VCaP (cell line): ENCODE measurements at regions not wholly inside any gene's neighbourhood (a gene's known extent, or its start where the extent isn't known, plus 50 kb on each side); places are given as distances from the start of the nearest gene placed in this dataset.

ENCODE experiments used
- H3K27ac ChIP-seq: fragments of 450-650 bp; 2 replicates; pipeline ENCODE4 v1.5.1; 2017
- TF ChIP-seq, protein P1 (sequence below): fragments of 450-650 bp; conservative IDR thresholded peaks from 2 replicates; pipeline ENCODE4 v1.5.1; 2017; ENCODE audit warnings: mild to moderate bottlenecking, moderate library complexity

DNA sequence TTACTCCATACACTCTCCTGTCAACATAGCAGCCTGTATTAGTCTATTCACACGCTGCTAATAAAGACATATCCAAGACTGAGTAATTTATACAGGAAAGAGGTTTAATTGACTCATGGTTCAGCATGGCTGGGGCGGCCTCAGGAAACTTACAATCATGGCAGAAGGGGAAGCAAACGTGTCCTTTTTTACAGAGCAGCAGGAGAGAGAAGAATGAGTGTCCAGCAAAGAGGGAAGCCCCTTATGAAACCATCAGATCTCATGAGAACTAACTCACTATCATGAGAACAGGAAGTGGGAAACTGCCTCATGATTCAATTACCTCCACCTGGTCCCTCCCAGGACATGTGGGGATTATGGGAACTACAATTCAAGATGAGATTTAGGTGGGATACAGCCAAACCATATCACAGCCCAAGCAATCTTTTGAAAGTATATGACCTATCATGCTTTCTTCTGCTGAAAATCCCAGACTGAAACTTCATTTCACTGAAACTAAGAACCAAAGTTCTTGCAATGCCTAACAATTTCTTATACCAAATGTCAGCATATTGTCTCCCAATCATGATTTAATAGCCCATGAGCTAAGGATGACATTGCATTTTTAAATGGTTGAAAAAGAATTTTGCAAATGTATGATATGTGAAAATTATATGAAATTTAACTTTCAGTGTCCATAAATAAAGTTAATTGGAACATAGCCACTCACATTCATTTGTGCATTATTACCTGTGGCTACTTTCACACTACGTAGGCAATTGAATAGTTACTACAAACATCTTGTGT, 686.8 kb upstream of the ZEB2 start:
- TF ChIP-seq, protein P1, sequence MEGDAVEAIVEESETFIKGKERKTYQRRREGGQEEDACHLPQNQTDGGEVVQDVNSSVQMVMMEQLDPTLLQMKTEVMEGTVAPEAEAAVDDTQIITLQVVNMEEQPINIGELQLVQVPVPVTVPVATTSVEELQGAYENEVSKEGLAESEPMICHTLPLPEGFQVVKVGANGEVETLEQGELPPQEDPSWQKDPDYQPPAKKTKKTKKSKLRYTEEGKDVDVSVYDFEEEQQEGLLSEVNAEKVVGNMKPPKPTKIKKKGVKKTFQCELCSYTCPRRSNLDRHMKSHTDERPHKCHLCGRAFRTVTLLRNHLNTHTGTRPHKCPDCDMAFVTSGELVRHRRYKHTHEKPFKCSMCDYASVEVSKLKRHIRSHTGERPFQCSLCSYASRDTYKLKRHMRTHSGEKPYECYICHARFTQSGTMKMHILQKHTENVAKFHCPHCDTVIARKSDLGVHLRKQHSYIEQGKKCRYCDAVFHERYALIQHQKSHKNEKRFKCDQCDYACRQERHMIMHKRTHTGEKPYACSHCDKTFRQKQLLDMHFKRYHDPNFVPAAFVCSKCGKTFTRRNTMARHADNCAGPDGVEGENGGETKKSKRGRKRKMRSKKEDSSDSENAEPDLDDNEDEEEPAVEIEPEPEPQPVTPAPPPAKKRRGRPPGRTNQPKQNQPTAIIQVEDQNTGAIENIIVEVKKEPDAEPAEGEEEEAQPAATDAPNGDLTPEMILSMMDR = no peak
- H3K27ac ChIP-seq = no peak overlapping the region

DNA sequence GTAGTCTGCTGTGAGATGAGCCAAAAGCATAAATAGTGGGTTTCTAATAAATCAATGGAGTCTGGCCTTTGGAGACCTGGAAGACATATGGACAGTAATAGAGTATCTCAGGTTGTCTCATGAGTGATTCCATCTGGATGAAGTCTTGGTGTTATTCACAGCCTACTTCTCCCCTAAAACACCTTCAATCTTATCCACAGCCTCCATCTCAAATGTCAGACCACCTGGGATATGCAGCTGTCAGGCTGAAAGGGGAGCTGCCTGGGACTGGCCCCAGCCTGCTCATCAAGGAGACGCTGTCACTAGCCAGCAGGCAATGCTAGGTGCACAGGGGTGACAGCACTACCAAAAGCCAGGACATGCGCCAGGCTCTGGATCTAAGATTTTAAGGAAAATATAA, 684.0 kb upstream of the ZEB2 start:
- no peak overlapping the region for H3K27ac ChIP-seq
- TF ChIP-seq, protein P1 = no peak

DNA sequence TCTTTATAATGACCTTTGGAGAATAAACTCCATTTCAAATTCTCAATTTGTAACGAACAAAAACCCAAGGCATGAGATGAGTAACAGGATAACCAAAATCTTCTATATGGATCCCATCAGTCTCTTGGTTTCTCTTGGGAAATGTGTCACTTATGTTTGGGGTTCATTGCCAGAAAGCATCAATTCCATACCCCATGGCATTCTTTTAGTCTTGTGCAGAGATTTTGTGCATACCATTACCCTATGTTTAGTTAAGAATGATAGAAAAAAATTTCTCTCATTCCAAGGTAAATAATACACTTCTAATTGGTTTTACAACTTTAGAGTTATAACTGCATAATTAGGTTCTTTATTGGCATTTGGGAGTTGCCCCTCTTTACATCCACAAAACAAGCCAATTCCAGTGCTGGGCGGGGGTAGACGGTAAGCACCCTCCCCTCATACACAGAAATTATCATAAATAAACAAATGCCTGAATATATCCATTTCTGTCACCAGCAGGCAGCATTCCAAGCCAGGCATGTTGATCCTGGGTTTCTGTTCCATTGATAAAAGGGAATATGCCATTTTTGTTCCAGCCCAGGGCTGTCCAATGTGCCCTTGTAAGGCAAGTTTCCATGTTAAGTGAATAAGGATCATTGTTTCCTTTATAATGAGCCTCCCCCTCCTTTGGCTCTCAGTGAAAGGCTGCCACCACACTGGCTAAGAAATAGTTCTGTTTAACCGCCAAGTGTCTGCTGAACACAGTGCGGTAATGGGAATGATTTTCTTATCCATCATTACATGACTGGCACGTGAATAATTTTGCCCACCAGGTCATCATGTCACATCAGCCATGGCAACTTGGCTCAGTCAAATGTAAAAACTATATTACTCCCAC, 680.1 kb upstream of the ZEB2 start:
- H3K27ac ChIP-seq = no peak overlapping the region
- TF ChIP-seq, protein P1 = no peak

DNA sequence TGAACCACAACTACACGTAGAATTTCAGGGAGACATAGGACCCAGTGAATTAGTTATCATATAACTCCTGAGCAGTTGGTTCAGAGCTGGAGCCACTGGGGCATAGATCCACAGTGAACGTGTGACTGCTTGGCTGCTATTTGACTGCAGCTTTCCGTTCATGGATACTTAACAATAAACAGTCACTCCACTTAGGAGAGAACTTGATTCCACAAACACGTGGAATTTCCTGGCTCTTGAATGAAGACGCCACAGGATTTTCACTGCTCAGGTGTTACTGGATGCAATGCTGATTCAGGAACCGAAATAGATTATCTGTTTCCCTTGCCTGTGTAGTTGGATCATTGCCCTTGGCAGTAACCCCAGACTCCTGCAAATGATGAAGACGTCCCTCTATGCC, 679.1 kb upstream of the ZEB2 start:
- TF ChIP-seq, protein P1 = no peak
- H3K27ac ChIP-seq = no peak overlapping the region

DNA sequence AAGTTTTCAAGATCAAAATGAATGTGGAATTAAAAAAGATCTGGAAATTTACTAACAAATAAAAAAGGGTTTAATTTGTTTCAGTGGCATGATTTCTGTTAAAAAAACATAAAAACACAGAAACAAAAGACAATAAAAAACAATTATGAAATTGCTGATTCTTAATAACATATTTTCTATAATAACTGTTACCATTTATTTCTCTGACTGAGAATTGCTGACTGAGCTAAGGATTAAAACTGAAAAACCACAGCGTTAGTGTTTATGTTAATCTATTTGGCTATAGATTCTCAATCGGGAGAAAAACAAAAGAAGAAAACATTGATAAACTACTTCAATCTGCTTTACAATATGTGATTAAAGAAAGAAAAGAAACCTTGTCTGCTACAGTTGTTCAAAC, 678.6 kb upstream of the ZEB2 start:
- TF ChIP-seq, protein P1 = no peak

DNA sequence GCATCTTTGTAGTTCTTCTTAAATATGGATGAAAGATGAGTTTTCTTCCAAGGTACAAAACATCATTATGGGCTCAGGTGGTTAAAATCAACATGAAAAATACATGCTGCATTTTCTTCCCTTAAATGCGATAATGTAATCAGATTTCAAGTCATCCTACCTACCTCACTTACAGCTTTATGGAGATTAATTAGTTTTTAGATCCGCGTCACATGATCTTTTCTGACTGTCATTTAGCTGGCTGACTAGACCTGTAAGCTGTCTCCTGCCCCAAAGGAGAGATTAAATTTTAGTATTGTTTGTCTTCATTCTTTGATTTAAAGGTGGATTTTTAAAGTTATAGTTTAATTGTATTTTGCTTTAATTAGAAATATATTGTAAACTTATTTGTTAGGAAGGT, 678.0 kb upstream of the ZEB2 start:
- no peak overlapping the region for H3K27ac ChIP-seq
- TF ChIP-seq, protein P1 = no peak

More for the DNA sequence above, 678.6 kb upstream of the ZEB2 start:
- no peak overlapping the region for H3K27ac ChIP-seq

DNA sequence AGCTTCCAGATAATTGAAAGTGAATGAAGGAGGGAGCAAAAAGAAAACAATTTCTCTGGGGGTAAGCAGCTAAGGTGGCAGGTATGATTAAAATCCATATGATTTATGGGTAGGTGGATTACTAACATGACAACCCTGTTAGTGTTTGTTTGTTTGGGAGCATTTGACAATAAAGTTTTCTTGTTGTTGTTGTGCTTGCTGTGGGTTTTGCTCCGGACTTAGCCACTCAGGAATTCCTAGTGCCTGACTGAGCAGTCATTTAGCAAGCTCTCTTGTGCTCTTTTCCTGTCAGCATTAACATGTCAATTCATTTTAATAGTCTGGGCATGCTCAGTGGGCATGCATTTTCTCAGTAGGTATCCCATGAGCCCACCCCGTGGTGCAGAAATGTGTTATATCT, 674.8 kb upstream of the ZEB2 start:
- no peak overlapping the region for H3K27ac ChIP-seq
- TF ChIP-seq, protein P1 = no peak
